RWPE2 (cell line): ENCODE measurements at regions not wholly inside any gene's neighbourhood (a gene's known extent, or its start where the extent isn't known, plus 50 kb on each side); places are given as distances from the start of the nearest gene placed in this dataset.

ENCODE experiments used
- ATAC-seq: fragments of 200-7000 bp; cut with Tn5 transposase; 3 replicates; pipeline ENCODE4 v1.9.1; 2021; ENCODE audit warnings: low read depth
- DNase-seq: peaks from one replicate; pipeline ENCODE4 v3.0.0-alpha.2; 2020; ENCODE audit warnings: low spot score
- H3K27ac ChIP-seq: fragments of 450-650 bp; 2 replicates; pipeline ENCODE4 v1.5.1; 2017; ENCODE audit warnings: mild to moderate bottlenecking; ENCODE audit not compliant: poor library complexity, severe bottlenecking
- H3K27me3 ChIP-seq: fragments of 250-450 bp; sonication (Bioruptor Pico); 2 replicates; pipeline ENCODE4 v1.5.1; 2021; ENCODE audit warnings: mild to moderate bottlenecking, moderate library complexity; ENCODE audit not compliant: insufficient read depth, poor library complexity, severe bottlenecking
- H3K36me3 ChIP-seq: fragments of 250-450 bp; sonication (Bioruptor Pico); 2 replicates; pipeline ENCODE4 v1.5.1; 2020; ENCODE audit warnings: low read depth, mild to moderate bottlenecking, moderate library complexity
- H3K4me1 ChIP-seq: fragments of 250-450 bp; sonication (Bioruptor Pico); 2 replicates; pipeline ENCODE4 v1.5.1; 2021; ENCODE audit warnings: mild to moderate bottlenecking, moderate library complexity; ENCODE audit not compliant: insufficient read depth, poor library complexity, severe bottlenecking
- H3K4me3 ChIP-seq: fragments of 250-450 bp; sonication (Bioruptor Pico); 2 replicates; pipeline ENCODE4 v1.5.1; 2021; ENCODE audit warnings: mild to moderate bottlenecking, moderate library complexity; ENCODE audit not compliant: severe bottlenecking
- H3K9me3 ChIP-seq: fragments of 250-450 bp; sonication (Bioruptor Pico); 2 replicates; pipeline ENCODE4 v1.5.1; 2021; ENCODE audit warnings: mild to moderate bottlenecking, moderate library complexity; ENCODE audit not compliant: severe bottlenecking
- TF ChIP-seq, protein P1 (sequence below): fragments of 450-650 bp; IDR thresholded peaks from one replicate; pipeline ENCODE4 v1.5.1; 2017; ENCODE audit warnings: mild to moderate bottlenecking, moderate library complexity; ENCODE audit not compliant: poor library complexity, severe bottlenecking

DNA sequence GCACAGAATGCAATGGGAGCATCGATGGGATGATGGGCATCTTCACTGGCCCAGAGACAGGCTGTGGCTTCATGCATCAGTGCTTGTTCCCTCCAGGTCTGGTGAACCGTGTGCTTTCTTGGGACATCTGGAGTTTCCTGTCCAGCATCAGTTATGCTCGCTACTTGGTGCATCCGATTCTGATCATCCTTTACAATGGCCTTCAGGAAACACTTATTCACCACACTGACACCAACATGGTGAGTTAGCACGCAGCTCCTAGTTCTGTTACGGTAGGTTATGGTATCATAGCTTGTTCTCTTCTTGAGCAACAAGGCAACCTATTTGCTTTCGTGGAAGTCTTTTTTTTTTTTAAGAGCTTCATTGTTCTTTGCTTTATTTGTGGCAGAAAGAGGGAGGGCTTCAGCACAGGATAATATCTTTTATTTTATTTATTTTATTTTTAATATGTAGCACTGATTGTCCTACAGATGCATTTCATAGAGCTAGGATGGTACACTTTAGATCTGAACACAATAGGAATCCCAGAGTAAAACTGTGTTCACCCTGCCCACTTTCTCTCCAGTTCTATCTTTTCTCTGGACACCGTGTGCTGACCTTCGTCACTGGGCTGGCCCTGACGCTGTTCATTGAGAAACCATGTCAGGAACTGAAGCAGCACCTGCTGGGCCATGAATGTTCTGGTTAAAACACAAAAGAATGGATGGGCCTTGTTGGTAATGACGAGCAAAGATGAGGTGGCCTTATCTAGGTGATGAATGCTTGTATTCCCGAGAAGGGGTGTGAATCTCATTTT, 71.2 kb upstream of the SEC11C start:
- no peak overlapping the region for H3K4me3 ChIP-seq
- H3K36me3 ChIP-seq, result no peaks in the 10 kb centered on the region
- no peak overlapping the region for H3K27ac ChIP-seq
- peaks cover 3% of the 10 kb centered on the region for H3K4me1 ChIP-seq
- no peaks in the 10 kb centered on the region for H3K9me3 ChIP-seq
- no peak for DNase-seq
- no peaks in the 10 kb centered on the region for H3K27me3 ChIP-seq
- TF ChIP-seq, protein P1, sequence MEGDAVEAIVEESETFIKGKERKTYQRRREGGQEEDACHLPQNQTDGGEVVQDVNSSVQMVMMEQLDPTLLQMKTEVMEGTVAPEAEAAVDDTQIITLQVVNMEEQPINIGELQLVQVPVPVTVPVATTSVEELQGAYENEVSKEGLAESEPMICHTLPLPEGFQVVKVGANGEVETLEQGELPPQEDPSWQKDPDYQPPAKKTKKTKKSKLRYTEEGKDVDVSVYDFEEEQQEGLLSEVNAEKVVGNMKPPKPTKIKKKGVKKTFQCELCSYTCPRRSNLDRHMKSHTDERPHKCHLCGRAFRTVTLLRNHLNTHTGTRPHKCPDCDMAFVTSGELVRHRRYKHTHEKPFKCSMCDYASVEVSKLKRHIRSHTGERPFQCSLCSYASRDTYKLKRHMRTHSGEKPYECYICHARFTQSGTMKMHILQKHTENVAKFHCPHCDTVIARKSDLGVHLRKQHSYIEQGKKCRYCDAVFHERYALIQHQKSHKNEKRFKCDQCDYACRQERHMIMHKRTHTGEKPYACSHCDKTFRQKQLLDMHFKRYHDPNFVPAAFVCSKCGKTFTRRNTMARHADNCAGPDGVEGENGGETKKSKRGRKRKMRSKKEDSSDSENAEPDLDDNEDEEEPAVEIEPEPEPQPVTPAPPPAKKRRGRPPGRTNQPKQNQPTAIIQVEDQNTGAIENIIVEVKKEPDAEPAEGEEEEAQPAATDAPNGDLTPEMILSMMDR, result no peak
- no peak for ATAC-seq

DNA sequence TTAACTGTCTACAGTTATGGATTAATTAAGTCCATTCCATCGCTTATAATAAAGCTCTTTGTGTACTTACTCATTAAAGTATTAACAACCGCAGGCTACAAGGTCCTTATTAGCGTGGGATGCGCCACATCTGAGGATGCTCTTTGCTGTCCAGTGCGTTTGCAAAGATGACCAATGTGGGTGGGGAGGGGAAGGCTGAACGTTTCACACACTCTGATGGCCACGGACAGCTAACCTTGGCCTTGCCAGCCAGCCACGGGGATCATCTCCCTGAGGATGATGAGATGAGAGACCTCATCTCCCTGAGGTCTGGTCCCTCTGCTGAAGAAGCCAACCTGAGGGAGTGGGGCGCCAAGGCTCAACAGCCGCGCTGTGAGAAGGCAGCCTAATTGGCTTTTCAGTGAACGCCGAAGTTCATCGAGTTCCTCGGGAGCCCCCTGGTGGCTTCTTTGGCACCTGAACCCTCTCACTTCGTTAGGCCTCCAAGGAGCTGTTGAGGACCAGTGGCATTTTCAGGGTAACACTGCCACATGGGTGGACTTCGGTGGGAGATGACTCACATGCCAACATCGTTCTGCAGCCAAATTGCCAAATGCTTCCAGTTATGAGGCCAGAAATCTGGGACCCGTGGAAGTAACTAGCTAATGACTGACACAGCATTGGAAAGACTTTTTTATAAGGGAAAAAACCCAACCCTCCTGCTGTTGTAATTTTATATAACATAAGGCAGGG, 69.3 kb upstream of the SEC11C start:
- H3K9me3 ChIP-seq, result no peaks in the 10 kb centered on the region
- ATAC-seq (peak; percentile 83), DNase-seq (peak; percentile 62)
- peaks cover 3% of the 10 kb centered on the region for H3K4me1 ChIP-seq
- H3K36me3 ChIP-seq, result no peaks in the 10 kb centered on the region
- no peaks in the 10 kb centered on the region for H3K27me3 ChIP-seq
- H3K4me3 ChIP-seq, result no peak overlapping the region
- H3K27ac ChIP-seq, result no peak overlapping the region
- TF ChIP-seq, protein P1, result peak; percentile 88

DNA sequence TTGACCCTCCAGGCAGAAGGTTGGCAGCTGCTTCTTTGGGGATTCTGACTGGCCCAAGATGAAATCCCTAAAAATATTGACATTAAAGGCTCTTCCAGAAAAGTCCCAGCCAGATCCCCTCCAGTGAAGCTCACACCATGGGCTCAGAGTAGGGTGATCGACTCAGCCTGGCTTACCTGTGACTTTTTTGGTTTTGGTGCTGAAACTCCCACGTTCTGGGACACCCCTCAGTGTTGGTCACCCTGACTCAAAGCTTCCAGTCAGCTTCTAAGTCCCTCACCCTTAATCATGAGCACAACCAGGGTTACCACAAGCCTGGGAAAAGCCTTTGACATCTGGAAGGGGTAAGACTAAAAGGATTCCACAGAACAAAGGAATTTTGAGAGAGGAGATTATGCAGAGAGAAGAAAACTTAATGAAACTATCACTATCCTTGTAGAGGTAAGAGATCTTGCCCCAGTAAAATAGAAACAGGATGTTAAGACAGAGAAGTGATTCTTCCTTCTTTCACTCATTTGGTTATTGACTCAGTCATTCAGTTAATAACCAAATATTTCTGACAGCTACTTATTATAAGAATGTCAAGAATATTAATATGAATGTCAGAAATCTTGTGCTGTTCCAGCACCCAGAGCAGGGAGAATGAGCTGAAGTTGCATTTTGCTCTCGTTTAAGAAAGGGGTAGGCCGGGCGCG, 66.8 kb upstream of the SEC11C start:
- no peak for ATAC-seq
- no peak for DNase-seq
- Histone ChIP-seq H3K27ac (no peak overlapping the region), H3K36me3 (no peaks in the 10 kb centered on the region), H3K4me3 (no peak overlapping the region), H3K9me3 (no peaks in the 10 kb centered on the region), H3K4me1 (no peaks in the 10 kb centered on the region), H3K27me3 (no peaks in the 10 kb centered on the region)
- TF ChIP-seq, protein P1, result no peak

DNA sequence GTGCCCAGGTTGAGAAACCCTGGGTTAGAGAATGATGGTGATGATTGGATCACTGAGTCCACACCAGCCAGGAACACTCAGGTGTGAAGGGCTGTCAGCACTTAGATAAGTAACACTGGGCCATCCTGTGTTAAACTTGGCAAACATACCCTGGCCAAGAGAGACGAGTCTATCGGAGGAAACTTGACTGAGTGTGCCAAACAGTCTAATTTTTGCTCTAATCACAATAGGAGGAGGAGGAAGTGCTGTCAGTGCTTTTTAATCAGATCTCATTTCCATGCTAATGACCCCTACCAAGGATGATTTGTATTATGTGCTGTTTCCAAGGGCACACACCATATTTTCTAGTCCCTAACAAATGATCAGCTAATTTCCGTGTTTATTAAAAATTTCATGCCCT, 63.8 kb upstream of the SEC11C start:
- H3K9me3 ChIP-seq, result no peaks in the 10 kb centered on the region
- no peak overlapping the region for H3K27ac ChIP-seq
- no peaks in the 10 kb centered on the region for H3K27me3 ChIP-seq
- no peaks in the 10 kb centered on the region for H3K4me1 ChIP-seq
- DNase-seq, result no peak
- no peaks in the 10 kb centered on the region for H3K36me3 ChIP-seq
- no peak overlapping the region for H3K4me3 ChIP-seq
- no peak for ATAC-seq
- TF ChIP-seq, protein P1, result no peak
